Osteoblast (primary cell): ENCODE measurements at regions not wholly inside any gene's neighbourhood (a gene's known extent, or its start where the extent isn't known, plus 50 kb on each side); places are given as distances from the start of the nearest gene placed in this dataset.

Experiments
- DNase-seq: peaks from one replicate; pipeline ENCODE4 v3.0.0; 2011; ENCODE audit warnings: low spot score, mixed read lengths; ENCODE audit not compliant: insufficient read length; ENCODE audit errors: missing footprints
- H2AFZ ChIP-seq: 2 replicates; pipeline ENCODE4 v1.6.0; 2011; ENCODE audit warnings: mild to moderate bottlenecking, low read length
- H3K27ac ChIP-seq: 2 replicates; pipeline ENCODE4 v1.5.1; 2011; ENCODE audit warnings: mild to moderate bottlenecking, low read depth, low read length, moderate library complexity
- H3K27me3 ChIP-seq: 2 replicates; pipeline ENCODE4 v1.6.0; 2012; ENCODE audit warnings: mild to moderate bottlenecking, control low read depth, inconsistent platforms, low read length, moderate library complexity; ENCODE audit not compliant: insufficient read depth
- H3K36me3 ChIP-seq: 2 replicates; pipeline ENCODE4 v1.5.1; 2011; ENCODE audit warnings: mild to moderate bottlenecking, low read length, control low read depth, moderate library complexity; ENCODE audit not compliant: insufficient read depth
- H3K4me1 ChIP-seq: 2 replicates; pipeline ENCODE4 v1.5.1; 2011; ENCODE audit warnings: mild to moderate bottlenecking, low read length, control low read depth, moderate library complexity; ENCODE audit not compliant: insufficient read depth
- H3K4me2 ChIP-seq: 2 replicates; pipeline ENCODE4 v1.6.0; 2011; ENCODE audit warnings: mild to moderate bottlenecking, low read length; ENCODE audit not compliant: insufficient read depth
- H3K4me3 ChIP-seq: fragments of 200-600 bp; sonication (generic); 3 replicates; pipeline ENCODE4 v1.5.1; 2012; ENCODE audit warnings: mild to moderate bottlenecking, low read length, inconsistent platforms; ENCODE audit not compliant: insufficient read depth
- H3K79me2 ChIP-seq: 2 replicates; pipeline ENCODE4 v1.6.0; 2012; ENCODE audit warnings: mild to moderate bottlenecking, low read length, control low read depth, inconsistent platforms; ENCODE audit not compliant: insufficient read depth
- H3K9me3 ChIP-seq: 2 replicates; pipeline ENCODE4 v1.5.1; 2011; ENCODE audit warnings: low read depth, low read length, control low read depth
- H4K20me1 ChIP-seq: 2 replicates; pipeline ENCODE4 v1.6.0; 2012; ENCODE audit warnings: mild to moderate bottlenecking, low read length, control low read depth; ENCODE audit not compliant: insufficient read depth
- TF ChIP-seq, protein P1 (sequence below): IDR thresholded peaks from 2 replicates; pipeline ENCODE4 v1.5.1; 2011; ENCODE audit warnings: mild to moderate bottlenecking, low read depth, low read length, moderate library complexity; ENCODE audit errors: extremely low read depth

DNA sequence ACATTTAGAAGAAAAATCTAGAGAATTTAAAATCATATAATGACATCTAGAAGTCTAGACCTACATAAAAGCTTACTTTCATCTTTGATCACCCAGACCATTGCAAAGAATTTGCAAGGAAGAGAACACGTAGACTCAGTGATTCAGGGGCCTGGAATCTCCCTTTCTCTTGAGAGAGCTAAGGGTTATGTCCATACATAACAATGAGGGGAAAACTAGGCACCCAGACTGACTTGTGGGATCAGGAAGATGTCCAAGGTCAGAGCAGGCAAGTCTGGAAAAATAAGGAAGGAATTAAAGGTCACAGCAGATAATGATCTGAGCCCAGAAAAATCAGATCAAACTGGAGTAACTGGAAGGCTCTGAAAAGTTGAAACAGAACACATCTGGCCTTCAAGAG lies 198.4 kb upstream of the SFRP2 start:
- Histone ChIP-seq H3K4me3 (no peak overlapping the region), H3K27ac (no peak overlapping the region), H3K79me2 (no peaks in the 10 kb centered on the region), H3K27me3 (no peaks in the 10 kb centered on the region), H3K9me3 (no peaks in the 10 kb centered on the region), H2AFZ (no peak overlapping the region), H3K4me2 (no peak overlapping the region), H4K20me1 (no peaks in the 10 kb centered on the region), H3K36me3 (no peaks in the 10 kb centered on the region), H3K4me1 (no peaks in the 10 kb centered on the region)
- no peak for DNase-seq
- TF ChIP-seq, protein P1, sequence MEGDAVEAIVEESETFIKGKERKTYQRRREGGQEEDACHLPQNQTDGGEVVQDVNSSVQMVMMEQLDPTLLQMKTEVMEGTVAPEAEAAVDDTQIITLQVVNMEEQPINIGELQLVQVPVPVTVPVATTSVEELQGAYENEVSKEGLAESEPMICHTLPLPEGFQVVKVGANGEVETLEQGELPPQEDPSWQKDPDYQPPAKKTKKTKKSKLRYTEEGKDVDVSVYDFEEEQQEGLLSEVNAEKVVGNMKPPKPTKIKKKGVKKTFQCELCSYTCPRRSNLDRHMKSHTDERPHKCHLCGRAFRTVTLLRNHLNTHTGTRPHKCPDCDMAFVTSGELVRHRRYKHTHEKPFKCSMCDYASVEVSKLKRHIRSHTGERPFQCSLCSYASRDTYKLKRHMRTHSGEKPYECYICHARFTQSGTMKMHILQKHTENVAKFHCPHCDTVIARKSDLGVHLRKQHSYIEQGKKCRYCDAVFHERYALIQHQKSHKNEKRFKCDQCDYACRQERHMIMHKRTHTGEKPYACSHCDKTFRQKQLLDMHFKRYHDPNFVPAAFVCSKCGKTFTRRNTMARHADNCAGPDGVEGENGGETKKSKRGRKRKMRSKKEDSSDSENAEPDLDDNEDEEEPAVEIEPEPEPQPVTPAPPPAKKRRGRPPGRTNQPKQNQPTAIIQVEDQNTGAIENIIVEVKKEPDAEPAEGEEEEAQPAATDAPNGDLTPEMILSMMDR = no peak

DNA sequence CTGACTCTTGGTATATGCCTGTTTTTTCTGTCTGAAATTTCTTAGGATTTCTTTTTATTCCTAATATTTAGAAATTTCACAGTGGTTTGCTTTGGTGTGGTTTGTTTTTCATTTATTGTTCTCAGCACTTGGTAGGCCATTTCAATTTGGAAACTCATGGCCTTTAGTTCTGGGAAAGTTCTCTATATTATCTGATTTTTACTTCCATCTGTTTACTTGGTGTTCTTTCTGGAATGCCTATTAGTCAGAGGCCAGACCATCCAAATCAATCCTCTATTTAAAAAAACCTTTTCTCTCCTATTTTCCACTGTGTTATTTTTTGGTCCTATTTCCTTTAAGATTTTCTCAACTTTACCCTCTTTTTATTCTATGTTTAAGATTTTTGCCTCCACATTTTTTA lies 188.1 kb upstream of the SFRP2 start:
- H2AFZ ChIP-seq = no peak overlapping the region
- H4K20me1 ChIP-seq = no peaks in the 10 kb centered on the region
- no peaks in the 10 kb centered on the region for H3K79me2 ChIP-seq
- H3K27ac ChIP-seq = no peak overlapping the region
- no peaks in the 10 kb centered on the region for H3K4me1 ChIP-seq
- no peak for DNase-seq
- H3K27me3 ChIP-seq = no peaks in the 10 kb centered on the region
- H3K9me3 ChIP-seq = no peaks in the 10 kb centered on the region
- no peak overlapping the region for H3K4me2 ChIP-seq
- no peaks in the 10 kb centered on the region for H3K36me3 ChIP-seq
- no peak overlapping the region for H3K4me3 ChIP-seq
- TF ChIP-seq, protein P1 = no peak

DNA sequence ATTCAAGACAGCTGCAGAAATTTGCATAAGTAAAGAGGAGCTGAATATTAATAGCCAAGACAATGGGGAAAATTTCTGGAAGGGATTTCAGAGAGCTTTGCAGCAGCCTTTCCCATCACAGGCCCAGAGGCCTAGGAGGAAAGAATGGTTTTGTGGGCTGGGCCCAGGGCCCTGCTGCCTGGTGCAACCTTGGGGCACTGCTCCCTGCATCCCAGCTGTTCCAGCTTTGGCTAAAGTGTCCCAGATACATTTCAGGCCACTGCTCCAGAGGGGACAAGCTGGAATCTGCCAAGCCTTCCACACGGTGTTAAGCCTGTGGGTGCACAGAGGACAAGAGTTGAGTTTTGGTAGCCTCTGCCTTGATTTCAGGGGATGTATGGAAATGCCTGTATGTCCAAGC lies 185.6 kb upstream of the SFRP2 start:
- Histone ChIP-seq H3K4me1 (no peaks in the 10 kb centered on the region), H3K4me3 (no peak overlapping the region), H3K27me3 (no peaks in the 10 kb centered on the region), H3K36me3 (no peaks in the 10 kb centered on the region), H2AFZ (no peak overlapping the region), H3K4me2 (no peak overlapping the region), H3K9me3 (no peaks in the 10 kb centered on the region), H3K27ac (no peak overlapping the region), H4K20me1 (no peaks in the 10 kb centered on the region), H3K79me2 (no peaks in the 10 kb centered on the region)
- no peak for DNase-seq
- TF ChIP-seq, protein P1 = no peak

DNA sequence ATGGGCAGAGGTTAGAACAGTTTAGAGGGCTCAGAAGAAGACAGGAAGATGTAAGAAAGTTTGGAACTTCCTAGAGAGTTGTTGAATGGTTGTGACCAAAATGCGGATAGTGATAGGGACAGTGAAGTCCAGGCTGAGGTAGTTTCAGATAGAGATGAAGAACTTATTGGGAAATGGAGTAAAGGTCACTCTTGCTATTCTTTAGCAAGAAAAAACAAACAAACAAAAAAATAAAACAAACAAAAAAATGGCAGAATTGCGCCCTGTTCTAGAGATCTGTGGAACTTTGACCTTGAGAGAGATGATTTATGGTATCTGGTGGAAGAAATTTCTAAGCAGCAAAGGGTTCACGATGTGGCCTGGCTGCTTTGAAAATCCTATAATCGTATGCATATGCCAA lies 185.1 kb upstream of the SFRP2 start:
- no peaks in the 10 kb centered on the region for H4K20me1 ChIP-seq
- H3K4me3 ChIP-seq = no peak overlapping the region
- H3K27me3 ChIP-seq = no peaks in the 10 kb centered on the region
- DNase-seq = no peak
- no peaks in the 10 kb centered on the region for H3K36me3 ChIP-seq
- TF ChIP-seq, protein P1 = no peak
- H3K4me2 ChIP-seq = no peak overlapping the region
- no peak overlapping the region for H3K27ac ChIP-seq
- H3K9me3 ChIP-seq = no peaks in the 10 kb centered on the region
- H2AFZ ChIP-seq = no peak overlapping the region
- H3K79me2 ChIP-seq = no peaks in the 10 kb centered on the region
- no peaks in the 10 kb centered on the region for H3K4me1 ChIP-seq
